ENCODE measurements at regions not wholly inside any gene's neighbourhood (a gene's known extent, or its start where the extent isn't known, plus 50 kb on each side); places are given as distances from the start of the nearest gene placed in this dataset.

DNA sequence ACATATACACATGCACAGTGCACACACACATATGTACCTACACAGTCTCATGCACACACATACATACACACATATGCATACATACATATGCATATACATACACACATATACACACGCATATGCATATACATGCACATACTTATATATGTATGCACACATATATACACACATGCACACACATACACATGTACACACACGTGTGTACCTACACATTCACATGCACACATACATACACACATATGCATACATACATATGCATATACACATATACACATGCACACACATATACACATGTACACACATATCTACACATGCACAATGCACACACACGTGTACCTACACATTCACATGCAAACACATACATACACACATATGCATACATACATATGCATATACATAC lies 100.3 kb upstream of the TWIST2 start:
- no peak for DNase-seq (ENCODE audit: low spot score)
- no peak for TF ChIP-seq CTCF (IDR thresholded peaks at IDR 0.05; ENCODE audit: poor library complexity, severe bottlenecking)
- Histone ChIP-seq H3K4me1 (ENCODE audit: insufficient read depth, poor library complexity, severe bottlenecking) (no peaks in the 10 kb centered on the region), H3K27ac (ENCODE audit: poor library complexity, severe bottlenecking) (no peak overlapping the region), H3K36me3 (ENCODE audit: low read depth) (no peaks in the 10 kb centered on the region), H3K4me3 (ENCODE audit: severe bottlenecking) (no peak overlapping the region), H3K27me3 (ENCODE audit: insufficient read depth, poor library complexity, severe bottlenecking) (no peaks in the 10 kb centered on the region), H3K9me3 (ENCODE audit: severe bottlenecking) (peaks cover 3% of the 10 kb centered on the region)
- no peak for ATAC-seq (ENCODE audit: low read depth)

- no peak for TF ChIP-seq CTCF (IDR thresholded peaks at IDR 0.05; ENCODE audit: poor library complexity, severe bottlenecking)
- Histone ChIP-seq H3K36me3 (ENCODE audit: low read depth) (no peaks in the 10 kb centered on the region), H3K27me3 (ENCODE audit: insufficient read depth, poor library complexity, severe bottlenecking) (no peaks in the 10 kb centered on the region), H3K4me3 (ENCODE audit: severe bottlenecking) (no peak overlapping the region), H3K4me1 (ENCODE audit: insufficient read depth, poor library complexity, severe bottlenecking) (no peaks in the 10 kb centered on the region), H3K9me3 (ENCODE audit: severe bottlenecking) (peaks cover 3% of the 10 kb centered on the region), H3K27ac (ENCODE audit: poor library complexity, severe bottlenecking) (no peak overlapping the region)
- ATAC-seq (ENCODE audit: low read depth) (no peak), DNase-seq (ENCODE audit: low spot score) (no peak)
Observed at GRCh38 chr2:238750212-238750904, 97.5 kb upstream of the TWIST2 start.

DNA sequence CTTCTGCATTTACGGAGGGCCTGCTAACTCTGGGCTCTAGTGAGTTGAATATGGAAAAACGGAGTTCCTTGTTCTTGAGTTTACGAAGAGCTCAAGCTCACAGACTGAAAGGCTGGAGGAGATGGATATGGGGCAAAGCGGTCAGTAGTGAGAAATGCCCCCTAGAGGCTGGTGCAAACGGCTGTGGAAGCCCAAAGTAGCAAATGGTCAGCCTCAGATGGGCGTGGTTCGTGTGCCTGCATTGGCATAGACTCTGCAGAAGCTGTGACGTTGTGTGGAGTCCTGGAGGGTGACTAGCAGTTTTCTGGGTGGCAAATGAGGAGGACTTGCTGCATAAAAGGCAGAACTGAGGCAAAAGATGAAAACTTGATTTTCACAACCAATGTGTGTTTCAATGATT lies 93.6 kb upstream of the TWIST2 start:
- Histone ChIP-seq H3K27ac (ENCODE audit: poor library complexity, severe bottlenecking) (no peak overlapping the region), H3K36me3 (ENCODE audit: low read depth) (no peaks in the 10 kb centered on the region), H3K9me3 (ENCODE audit: severe bottlenecking) (peaks cover 3% of the 10 kb centered on the region), H3K27me3 (ENCODE audit: insufficient read depth, poor library complexity, severe bottlenecking) (no peaks in the 10 kb centered on the region), H3K4me3 (ENCODE audit: severe bottlenecking) (no peak overlapping the region), H3K4me1 (ENCODE audit: insufficient read depth, poor library complexity, severe bottlenecking) (no peaks in the 10 kb centered on the region)
- no peak for TF ChIP-seq CTCF (IDR thresholded peaks at IDR 0.05; ENCODE audit: poor library complexity, severe bottlenecking)
- DNase-seq (ENCODE audit: low spot score) (no peak), ATAC-seq (ENCODE audit: low read depth) (no peak)

- DNase-seq (ENCODE audit: low spot score): no peak
- no peak for TF ChIP-seq CTCF (IDR thresholded peaks at IDR 0.05; ENCODE audit: poor library complexity, severe bottlenecking)
- Histone ChIP-seq H3K27me3 (ENCODE audit: insufficient read depth, poor library complexity, severe bottlenecking) (no peaks in the 10 kb centered on the region), H3K36me3 (ENCODE audit: low read depth) (no peaks in the 10 kb centered on the region), H3K4me3 (ENCODE audit: severe bottlenecking) (no peak overlapping the region), H3K27ac (ENCODE audit: poor library complexity, severe bottlenecking) (no peak overlapping the region), H3K4me1 (ENCODE audit: insufficient read depth, poor library complexity, severe bottlenecking) (no peaks in the 10 kb centered on the region), H3K9me3 (ENCODE audit: severe bottlenecking) (no peaks in the 10 kb centered on the region)
- ATAC-seq (ENCODE audit: low read depth): 0 out of 3 replicates have a peak, but pooled peaks have one; percentile 36
Observed at GRCh38 chr2:238761868-238762267, 86.0 kb upstream of the TWIST2 start.

DNA sequence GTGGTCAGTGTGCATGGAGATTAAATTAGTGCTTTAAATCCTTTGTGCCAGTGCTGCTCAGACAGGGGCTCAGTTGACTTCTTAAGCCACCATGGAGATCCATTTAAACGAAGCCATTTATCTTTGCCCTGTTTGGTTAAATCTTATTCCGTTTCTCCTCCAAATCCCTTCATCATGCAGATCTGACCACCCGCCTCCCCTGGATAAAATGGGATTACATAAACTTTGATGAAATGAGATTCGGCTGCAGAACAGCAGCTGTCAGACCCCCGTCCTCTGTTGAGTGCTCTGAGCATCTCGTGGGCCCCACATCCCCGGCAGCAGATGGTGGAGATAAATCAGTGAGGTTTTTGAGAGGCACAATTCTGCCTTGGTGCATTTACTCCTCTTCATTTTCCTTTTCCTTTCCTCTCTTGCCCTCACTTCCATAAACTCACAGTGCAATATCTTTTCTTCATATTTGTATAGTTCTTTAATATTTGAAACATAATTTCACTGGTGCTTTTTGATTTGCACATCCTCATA lies 84.4 kb upstream of the TWIST2 start:
- TF ChIP-seq CTCF (IDR thresholded peaks at IDR 0.05; ENCODE audit: poor library complexity, severe bottlenecking): no peak
- H3K4me3 ChIP-seq (ENCODE audit: severe bottlenecking): no peak overlapping the region
- H3K36me3 ChIP-seq (ENCODE audit: low read depth): no peaks in the 10 kb centered on the region
- H3K27me3 ChIP-seq (ENCODE audit: insufficient read depth, poor library complexity, severe bottlenecking): no peaks in the 10 kb centered on the region
- H3K27ac ChIP-seq (ENCODE audit: poor library complexity, severe bottlenecking): no peak overlapping the region
- ATAC-seq (ENCODE audit: low read depth) (no peak), DNase-seq (ENCODE audit: low spot score) (no peak)
- H3K4me1 ChIP-seq (ENCODE audit: insufficient read depth, poor library complexity, severe bottlenecking): no peaks in the 10 kb centered on the region
- H3K9me3 ChIP-seq (ENCODE audit: severe bottlenecking): no peaks in the 10 kb centered on the region

Data from RWPE2 (cell line).